Fibroblast of lung (primary cell): ENCODE measurements at regions not wholly inside any gene's neighbourhood (a gene's known extent, or its start where the extent isn't known, plus 50 kb on each side); places are given as distances from the start of the nearest gene placed in this dataset.

ENCODE experiments used
- DNase-seq, 2 donors: peaks; one replicate each; pipeline versions ENCODE4 v3.0.0 to v3.0.0-alpha.2; 2010; ENCODE audit warnings: low read depth in 2 of 2
- H2AFZ ChIP-seq: 2 replicates; pipeline ENCODE4 v1.5.1; 2012; ENCODE audit warnings: low read length, control low read depth, inconsistent platforms
- H3K27ac ChIP-seq: 2 replicates; pipeline ENCODE4 v1.5.1; 2011; ENCODE audit warnings: low read length, control low read depth; ENCODE audit not compliant: insufficient read depth
- H3K27me3 ChIP-seq: 2 replicates; pipeline ENCODE4 v1.5.1; 2011; ENCODE audit warnings: mild to moderate bottlenecking, low read length; ENCODE audit not compliant: control insufficient read depth, insufficient read depth
- H3K36me3 ChIP-seq: 2 replicates; pipeline ENCODE4 v1.5.1; 2011; ENCODE audit warnings: low read length; ENCODE audit not compliant: control insufficient read depth, insufficient read depth
- H3K4me1 ChIP-seq: 2 replicates; pipeline ENCODE4 v1.5.1; 2011; ENCODE audit warnings: low read length; ENCODE audit not compliant: control insufficient read depth, insufficient read depth; ENCODE audit errors: extremely low read depth
- H3K4me2 ChIP-seq: 2 replicates; pipeline ENCODE4 v1.5.1; 2011; ENCODE audit warnings: low read length, control low read depth; ENCODE audit not compliant: insufficient read depth; ENCODE audit errors: extremely low read depth
- H3K4me3 ChIP-seq, 4 experiments: fragments of 200-600 bp in 1 of 4; sonication (generic) in 1 of 4; replicated peaks in 1 of 4; 2 replicates each; pipeline ENCODE4 v1.5.1; 2011 to 2016; ENCODE audit warnings: low read length in 4 of 4, low read depth in 3 of 4, mild to moderate bottlenecking in 3 of 4, control low read depth in 2 of 4, inconsistent platforms in 1 of 4, mixed read lengths in 1 of 4; ENCODE audit not compliant: insufficient read depth in 1 of 4; ENCODE audit errors: control extremely low read depth in 1 of 4
- H3K79me2 ChIP-seq: 2 replicates; pipeline ENCODE4 v1.5.1; 2012; ENCODE audit warnings: mild to moderate bottlenecking, low read length, inconsistent platforms; ENCODE audit not compliant: control insufficient read depth, insufficient read depth
- H3K9ac ChIP-seq: 2 replicates; pipeline ENCODE4 v1.5.1; 2011; ENCODE audit warnings: mild to moderate bottlenecking, low read length, control low read depth; ENCODE audit not compliant: insufficient read depth
- H3K9me3 ChIP-seq: 2 replicates; pipeline ENCODE4 v1.5.1; 2012; ENCODE audit warnings: low read depth, low read length; ENCODE audit not compliant: control insufficient read depth, insufficient read depth
- H4K20me1 ChIP-seq: 2 replicates; pipeline ENCODE4 v1.5.1; 2011; ENCODE audit warnings: low read length; ENCODE audit not compliant: control insufficient read depth, insufficient read depth; ENCODE audit errors: extremely low read depth
- CTCF ChIP-seq, 2 donors: IDR thresholded peaks in 1 of 2; conservative IDR thresholded peaks in 1 of 2; 1 replicate in 1 of 2; 2 replicates in 1 of 2; pipeline ENCODE4 v1.5.1; 2011 to 2012; ENCODE audit warnings: low read length in 2 of 2, control low read depth in 1 of 2, inconsistent platforms in 1 of 2, low read depth in 1 of 2, mild to moderate bottlenecking in 1 of 2
- EZH2 ChIP-seq: IDR thresholded peaks from 2 replicates; pipeline ENCODE4 v1.5.1; 2012; ENCODE audit warnings: low read length, control low read depth, mild to moderate bottlenecking; ENCODE audit errors: missing control alignments

GRCh38 chr6:104087765-104088164 lies 772.0 kb downstream of the HACE1 start:
- no peaks in the 10 kb centered on the region for H3K36me3 ChIP-seq
- no peak overlapping the region for H3K4me2 ChIP-seq
- H3K4me1 ChIP-seq: no peaks in the 10 kb centered on the region
- no peaks in the 10 kb centered on the region for H3K27me3 ChIP-seq
- no peak for TF ChIP-seq CTCF (conservative IDR thresholded peaks at IDR 0.05 in 1 of 2, IDR thresholded peaks at IDR 0.05 in 1 of 2; ENCODE audit: low read depth in 1 of 2, low read length in 2 of 2)
- TF ChIP-seq EZH2: no peak
- no peak overlapping the region for H3K9ac ChIP-seq
- no peak overlapping the region for H3K4me3 ChIP-seq
- H3K9me3 ChIP-seq: no peaks in the 10 kb centered on the region
- no peak overlapping the region for H2AFZ ChIP-seq
- no peaks in the 10 kb centered on the region for H4K20me1 ChIP-seq
- H3K79me2 ChIP-seq: no peaks in the 10 kb centered on the region
- no peak for DNase-seq
- H3K27ac ChIP-seq: no peak overlapping the region

GRCh38 chr6:104068281-104068680 lies 791.4 kb downstream of the HACE1 start:
- Histone ChIP-seq H3K9ac (no peak overlapping the region), H3K4me3 (no peak overlapping the region), H3K4me1 (no peaks in the 10 kb centered on the region), H4K20me1 (no peaks in the 10 kb centered on the region), H3K36me3 (no peaks in the 10 kb centered on the region), H2AFZ (no peak overlapping the region), H3K9me3 (no peaks in the 10 kb centered on the region), H3K27me3 (no peaks in the 10 kb centered on the region), H3K4me2 (no peak overlapping the region), H3K27ac (no peak overlapping the region), H3K79me2 (no peaks in the 10 kb centered on the region)
- TF ChIP-seq EZH2 (no peak), CTCF (conservative IDR thresholded peaks at IDR 0.05 in 1 of 2, IDR thresholded peaks at IDR 0.05 in 1 of 2; ENCODE audit: low read depth in 1 of 2, low read length in 2 of 2) (no peak)
- DNase-seq: no peak

- H3K9ac ChIP-seq: no peak overlapping the region
- H3K79me2 ChIP-seq: no peaks in the 10 kb centered on the region
- H3K4me1 ChIP-seq: no peaks in the 10 kb centered on the region
- H3K9me3 ChIP-seq: no peaks in the 10 kb centered on the region
- TF ChIP-seq CTCF (conservative IDR thresholded peaks at IDR 0.05 in 1 of 2, IDR thresholded peaks at IDR 0.05 in 1 of 2; ENCODE audit: low read depth in 1 of 2, low read length in 2 of 2) (no peak), EZH2 (no peak)
- no peaks in the 10 kb centered on the region for H3K27me3 ChIP-seq
- no peak overlapping the region for H3K4me2 ChIP-seq
- no peaks in the 10 kb centered on the region for H4K20me1 ChIP-seq
- no peak overlapping the region for H3K27ac ChIP-seq
- DNase-seq: no peak
- H3K4me3 ChIP-seq: no peak overlapping the region
- no peaks in the 10 kb centered on the region for H3K36me3 ChIP-seq
- H2AFZ ChIP-seq: no peak overlapping the region
Observed at GRCh38 chr6:104064876-104065275, 794.8 kb downstream of the HACE1 start.
